Iris pigment epithelial cell (primary cell): ENCODE measurements at regions not wholly inside any gene's neighbourhood (a gene's known extent, or its start where the extent isn't known, plus 50 kb on each side); places are given as distances from the start of the nearest gene placed in this dataset.

Source experiments
- DNase-seq: peaks from one replicate; pipeline ENCODE4 v3.0.0-alpha.2; 2011; ENCODE audit warnings: low read depth

DNA sequence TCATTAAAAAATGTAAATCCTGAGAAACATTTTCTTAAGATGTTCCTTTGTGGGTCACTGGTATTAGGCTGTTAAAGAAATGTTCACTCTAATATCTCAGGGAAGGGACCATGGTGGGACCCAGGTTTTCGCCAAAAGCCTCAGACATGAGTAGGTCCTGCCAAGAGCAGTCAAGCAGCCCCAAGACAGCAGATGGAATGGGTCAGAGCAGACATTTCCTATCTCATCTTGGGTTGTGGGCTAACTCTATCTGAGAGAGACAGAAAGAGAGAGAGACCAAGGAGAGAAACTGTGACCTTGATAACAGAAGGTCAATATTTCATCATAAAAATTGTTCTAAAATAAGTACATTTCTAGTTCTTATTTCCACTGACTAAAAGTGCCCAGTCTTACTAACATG, 661.7 kb downstream of the TSN start:
- DNase-seq, result no peak

DNA sequence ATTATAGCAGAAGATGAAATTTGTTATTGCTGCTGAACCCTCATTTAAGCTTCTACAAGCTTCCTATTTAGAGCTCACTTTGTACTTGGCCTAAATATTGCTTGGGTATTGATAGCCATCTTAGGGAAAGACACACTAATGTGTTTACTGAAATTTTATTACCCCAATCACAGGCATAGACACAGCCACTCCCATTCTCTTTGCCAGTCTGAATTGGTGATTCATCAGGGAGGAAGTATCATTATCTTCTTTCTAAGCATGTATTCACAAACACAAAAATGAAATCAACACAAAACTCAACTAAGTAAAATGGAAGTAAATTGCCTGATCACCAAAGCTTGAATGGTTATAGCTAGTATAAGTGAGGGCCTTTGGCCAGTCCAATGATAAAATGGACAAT, 666.3 kb downstream of the TSN start:
- no peak for DNase-seq

DNA sequence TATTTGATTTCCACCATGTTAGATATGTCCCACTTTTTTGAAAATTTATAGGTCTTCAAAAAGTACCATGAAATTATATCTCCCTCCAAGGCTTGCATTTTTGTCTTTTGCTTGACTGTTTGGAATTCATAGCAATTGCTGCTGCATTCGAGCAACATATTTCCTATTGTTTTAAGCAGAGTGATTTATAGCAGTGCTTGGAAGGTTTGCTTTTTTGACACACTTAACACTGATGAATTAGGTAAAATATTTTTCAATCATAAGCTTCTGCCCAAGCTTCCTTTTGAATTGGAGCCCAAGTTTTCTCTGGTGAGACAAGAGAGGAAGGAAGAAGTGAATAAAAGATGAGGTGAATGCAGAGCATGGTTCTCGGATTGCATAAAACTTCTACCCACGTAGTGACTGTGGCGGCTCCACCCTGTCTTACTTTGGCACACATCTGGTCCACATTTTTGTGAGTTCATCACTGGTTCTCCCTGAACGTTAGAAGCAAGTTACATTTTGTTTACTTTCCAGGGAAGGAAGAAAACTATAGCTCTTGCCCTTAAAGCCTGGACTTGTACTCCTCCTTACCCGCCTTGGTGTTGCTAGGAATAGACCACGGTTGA, 667.0 kb downstream of the TSN start:
- no peak for DNase-seq

GRCh38 chr2:122423934-122424333, 668.5 kb downstream of the TSN start:
- DNase-seq, result no peak

DNA sequence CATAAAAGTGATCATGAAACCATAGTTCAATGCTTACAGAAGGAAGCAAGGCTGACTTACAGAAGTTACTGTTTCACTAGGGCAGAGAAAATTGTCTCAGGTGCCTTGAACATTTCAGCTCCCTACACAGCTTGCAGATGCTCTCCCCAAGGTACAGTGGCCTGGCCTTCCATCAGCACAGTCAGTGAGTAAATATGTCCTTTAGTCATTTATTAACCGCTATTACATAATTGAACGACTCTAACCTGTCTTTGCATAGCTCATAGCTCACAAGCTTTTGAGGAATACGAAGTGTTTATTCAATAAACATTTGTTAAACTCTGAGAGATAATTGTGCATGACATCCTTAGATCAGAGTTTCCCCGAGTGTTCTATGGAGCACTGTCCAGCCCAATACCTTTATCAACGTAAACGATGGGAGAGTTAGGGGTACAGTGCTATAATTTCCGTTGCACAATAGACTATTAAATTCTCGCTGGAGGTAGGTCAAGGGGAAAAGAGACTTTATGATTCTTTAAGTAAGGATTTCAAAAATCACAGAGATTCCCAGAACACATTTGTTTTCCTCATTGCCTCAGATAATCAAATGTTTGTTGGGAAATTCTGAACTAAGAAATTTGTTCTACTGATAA, 677.8 kb downstream of the TSN start:
- DNase-seq, result no peak

DNA sequence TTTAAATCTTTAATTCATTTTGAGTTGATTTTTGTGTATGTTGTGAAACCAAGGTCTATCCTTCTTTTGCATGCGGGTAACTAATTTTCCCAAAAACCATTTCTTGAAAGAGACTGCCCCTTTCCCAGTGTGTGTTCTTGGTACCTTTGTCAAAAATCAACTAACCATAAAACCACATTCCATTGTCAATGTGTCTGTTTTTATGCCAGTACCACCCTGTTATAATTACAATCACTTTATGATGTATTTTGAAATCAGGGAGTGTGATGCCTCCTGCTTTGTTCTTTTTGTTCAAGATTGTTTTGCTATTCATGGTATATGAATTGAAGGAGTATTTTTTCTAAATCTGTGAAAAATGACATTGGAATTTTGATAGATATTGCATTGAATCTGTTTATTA, 689.6 kb downstream of the TSN start:
- DNase-seq, result no peak

- DNase-seq, result no peak
These were observed 691.3 kb downstream of the TSN start for GRCh38 chr2:122446761-122447160.

- no peak for DNase-seq
These were observed 691.8 kb downstream of the TSN start for GRCh38 chr2:122447237-122447636.

DNA sequence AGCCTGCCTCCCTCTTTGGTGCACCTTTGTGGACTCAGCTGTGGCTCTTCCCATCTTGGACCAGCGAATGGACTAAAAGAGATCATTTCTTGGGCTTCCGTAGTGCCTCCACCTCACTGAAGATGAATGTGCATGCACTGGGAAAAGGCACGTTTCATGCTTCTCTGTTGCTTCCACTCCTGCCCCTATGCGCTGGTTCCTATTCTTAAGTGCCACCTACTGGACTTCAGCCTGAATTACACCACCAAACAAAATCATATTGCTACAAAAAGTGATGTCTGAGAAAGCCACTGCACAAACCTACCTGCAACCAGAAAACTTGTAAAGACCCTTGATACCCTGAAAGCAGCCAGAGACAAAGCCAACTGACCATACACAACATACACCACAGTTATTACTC, 695.6 kb downstream of the TSN start:
- peak; percentile 11 for DNase-seq

DNA sequence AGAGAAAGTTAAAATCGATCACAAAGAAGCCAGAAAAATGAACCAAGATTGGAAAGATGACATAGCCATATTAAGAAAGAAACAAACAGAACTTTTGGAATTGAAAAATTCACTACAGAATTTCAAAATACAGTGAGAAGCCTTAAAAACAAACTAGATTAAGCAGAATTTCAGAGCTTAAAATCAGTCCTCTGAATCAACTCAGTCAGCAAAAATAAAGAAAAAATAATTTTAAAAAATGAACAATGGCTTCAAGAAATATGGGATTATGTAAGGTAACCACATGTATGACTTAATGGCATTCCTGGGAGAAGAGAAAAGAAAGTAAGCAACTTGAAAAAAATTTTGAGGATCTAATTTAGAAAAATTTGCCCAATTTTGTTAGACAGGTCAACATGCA, 696.2 kb downstream of the TSN start:
- no peak for DNase-seq

GRCh38 chr2:122469147-122469546, 713.7 kb downstream of the TSN start:
- DNase-seq, result no peak

DNA sequence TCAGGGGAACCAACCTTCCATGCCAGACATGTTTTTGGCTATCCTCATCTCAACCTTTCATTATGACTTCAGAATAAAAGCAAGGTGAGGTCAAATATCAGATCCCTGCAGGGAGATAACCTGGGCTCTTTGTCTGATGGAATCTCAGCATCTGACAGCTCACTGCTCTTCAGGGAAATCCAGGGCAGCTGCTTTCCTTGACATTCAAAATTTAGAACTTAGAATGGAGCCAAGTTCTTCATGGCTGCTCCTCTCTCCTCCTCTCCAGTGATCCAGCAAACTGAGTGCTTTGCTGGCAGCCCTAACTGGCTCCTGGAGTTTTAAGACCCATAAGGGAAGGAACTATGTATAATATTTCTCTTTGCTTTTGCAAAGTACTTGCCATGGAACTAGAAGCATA, 716.3 kb downstream of the TSN start:
- no peak for DNase-seq

DNA sequence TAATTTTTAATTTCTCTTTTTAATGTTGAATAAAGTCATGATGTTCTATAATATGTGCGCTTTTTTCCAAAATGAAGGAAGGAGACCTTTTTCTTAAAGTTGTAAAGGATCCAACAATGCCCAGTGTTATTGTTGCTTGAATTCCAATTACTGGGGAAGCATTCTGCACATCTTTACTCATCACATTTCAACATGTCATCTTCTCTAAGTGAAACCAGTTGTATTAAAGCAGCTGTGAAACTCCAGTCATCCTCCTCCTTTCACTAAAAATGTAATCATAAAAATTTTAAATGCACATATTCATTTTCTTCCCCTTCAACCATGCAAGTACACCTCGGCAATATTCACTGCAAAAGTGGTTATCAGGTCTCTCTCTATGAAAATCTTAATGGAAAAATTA, 722.7 kb downstream of the TSN start:
- no peak for DNase-seq

DNA sequence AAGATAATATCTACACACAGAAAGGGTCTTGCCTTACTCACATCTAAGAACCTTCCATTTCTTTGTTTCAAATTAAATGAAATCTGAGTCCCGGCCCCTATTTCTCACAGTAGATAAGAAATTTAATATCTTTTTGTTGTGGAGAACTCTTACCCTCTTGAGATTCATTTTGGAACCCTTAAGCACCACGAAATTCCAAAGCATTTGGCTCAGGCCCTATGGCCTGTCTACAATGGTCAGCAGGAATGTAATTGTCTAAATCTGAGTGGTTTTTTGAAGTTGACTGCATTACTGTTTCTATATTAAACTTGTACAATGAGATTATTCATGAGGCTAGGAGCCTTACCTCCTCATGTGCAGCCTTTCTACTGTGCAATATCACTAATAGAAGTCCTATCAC, 723.3 kb downstream of the TSN start:
- DNase-seq, result no peak

DNA sequence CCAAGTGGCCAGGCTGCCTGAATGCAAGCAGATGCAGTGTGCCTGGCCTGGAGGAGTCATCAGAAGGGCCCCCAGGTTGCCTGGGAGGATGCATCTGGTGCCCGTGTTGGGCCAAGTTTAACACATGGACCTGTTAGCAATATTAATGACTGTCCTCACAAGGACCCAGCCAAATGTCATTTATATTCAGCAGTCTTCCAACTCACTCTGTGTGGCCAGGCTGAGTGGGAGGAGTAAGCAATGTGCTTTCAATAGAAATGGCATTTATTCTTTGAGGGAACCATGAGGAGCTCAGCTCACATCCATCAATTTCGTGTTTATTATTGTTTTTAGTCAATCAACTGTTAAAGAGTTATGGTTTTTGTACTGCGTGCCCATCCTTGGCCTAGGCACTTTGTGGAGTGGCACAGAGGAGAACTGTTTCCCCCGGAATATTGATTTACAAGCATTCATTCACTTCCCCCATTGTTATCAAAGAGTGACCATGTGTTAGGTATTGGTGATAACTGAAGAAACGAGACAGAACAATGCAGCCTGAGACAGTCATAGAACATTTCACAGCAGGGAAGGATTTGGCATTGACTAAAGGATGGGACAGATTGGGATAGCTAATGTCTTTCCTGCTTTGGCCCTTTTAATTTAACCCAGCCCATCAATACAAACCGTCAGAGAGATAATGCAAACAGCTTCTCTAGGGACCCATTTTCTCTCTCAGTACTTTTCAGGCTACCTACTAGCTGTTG, 725.2 kb downstream of the TSN start:
- DNase-seq, result no peak

GRCh38 chr2:122481244-122481622, 725.8 kb downstream of the TSN start:
- no peak for DNase-seq

- no peak for DNase-seq
These were observed 726.3 kb downstream of the TSN start for GRCh38 chr2:122481717-122482116.

DNA sequence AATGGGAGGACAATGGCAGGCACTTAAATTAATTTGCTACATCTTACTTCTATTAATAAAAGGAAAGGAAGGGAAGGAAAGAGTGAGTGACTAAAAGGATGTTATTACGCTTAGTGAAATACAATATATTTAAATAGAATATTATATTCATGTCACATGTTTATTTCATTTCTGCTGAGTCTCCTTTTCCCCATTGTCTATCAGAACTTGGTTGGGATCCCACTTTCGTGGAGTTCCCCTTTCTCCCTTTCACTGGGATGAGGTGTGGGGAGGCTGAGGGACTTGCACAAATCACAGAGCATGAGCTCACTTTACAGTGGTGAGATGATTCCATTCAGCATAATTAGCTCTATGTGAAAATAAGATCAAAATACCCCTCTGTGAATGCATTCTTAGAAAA, 730.6 kb downstream of the TSN start:
- DNase-seq, result no peak

GRCh38 chr2:122486705-122487415, 731.4 kb downstream of the TSN start:
- no peak for DNase-seq

DNA sequence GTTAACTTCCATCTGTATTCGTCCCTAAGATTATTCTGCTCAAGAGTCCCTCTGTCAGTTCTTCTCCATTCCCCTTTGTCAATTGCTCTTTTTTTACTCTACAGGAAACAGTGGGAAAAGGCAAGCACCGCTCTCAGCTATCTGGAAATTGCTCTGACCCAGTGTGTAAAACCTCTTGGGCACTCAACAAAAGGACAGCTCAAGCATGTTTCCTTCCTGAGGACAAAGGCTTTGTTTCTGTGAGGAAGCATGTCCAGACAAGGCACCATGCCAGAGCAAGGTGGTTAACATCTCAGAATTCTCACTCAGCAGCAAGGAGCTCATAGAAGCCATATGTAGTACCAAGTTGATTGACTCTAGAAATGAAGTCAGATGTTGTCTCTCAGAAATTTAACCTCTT, 735.6 kb downstream of the TSN start:
- DNase-seq, result no peak

- DNase-seq, result no peak
These were observed 745.1 kb downstream of the TSN start for GRCh38 chr2:122500316-122501105.

DNA sequence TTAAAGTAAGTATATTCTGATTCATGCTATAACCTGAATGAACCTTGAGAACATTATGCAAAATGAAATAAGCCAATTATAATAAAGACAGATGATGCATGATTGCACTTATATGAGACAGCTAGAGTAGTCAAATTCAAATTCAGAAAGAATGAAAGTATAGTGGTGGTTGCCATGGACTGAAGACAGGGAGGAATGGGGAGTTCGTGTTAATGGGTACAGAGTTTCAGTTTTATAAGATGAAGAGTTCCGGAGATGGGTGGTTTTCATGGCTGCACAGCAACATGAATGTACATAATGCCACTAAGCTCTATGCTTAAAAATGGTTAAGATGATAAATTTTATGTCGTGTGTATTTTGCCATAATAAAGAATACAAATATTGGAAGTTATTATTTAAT, 751.2 kb downstream of the TSN start:
- DNase-seq, result no peak
